Lower leg skin (tissue), 3 donors: ENCODE measurements at regions not wholly inside any gene's neighbourhood (a gene's known extent, or its start where the extent isn't known, plus 50 kb on each side); places are given as distances from the start of the nearest gene placed in this dataset.

Experiments
- CTCF ChIP-seq, 3 donors: fragments of 450-650 bp; IDR thresholded peaks; one replicate each; pipeline ENCODE4 v1.5.1; 2016; ENCODE audit warnings: antibody characterized with exemption in 3 of 3, mild to moderate bottlenecking in 3 of 3, moderate library complexity in 2 of 3
- POLR2A ChIP-seq, 2 donors: fragments of 450-650 bp; IDR thresholded peaks; one replicate each; pipeline ENCODE4 v1.6.1; 2016 to 2017; ENCODE audit warnings: antibody characterized with exemption in 2 of 2, mild to moderate bottlenecking in 1 of 2, moderate library complexity in 1 of 2

- TF ChIP-seq CTCF (IDR thresholded peaks at IDR 0.05) (no peak), POLR2A (IDR thresholded peaks at IDR 0.05) (no peak)
These were observed 117.2 kb downstream of the SLIT2 start for GRCh38 chr4:20368926-20369325.
